ENCODE measurements at regions not wholly inside any gene's neighbourhood (a gene's known extent, or its start where the extent isn't known, plus 50 kb on each side); places are given as distances from the start of the nearest gene placed in this dataset.

GRCh38 chr2:43099797-43100196 is 126.6 kb downstream of the ZFP36L2 start:
- no peak overlapping the region for H3K27ac ChIP-seq (replicated peaks)
- no peak overlapping the region for H3K4me3 ChIP-seq (replicated peaks; ENCODE audit: insufficient read depth, low read length)
- no peaks in the 10 kb centered on the region for H3K27me3 ChIP-seq (ENCODE audit: insufficient read depth, poor library complexity, severe bottlenecking)
- no peak for TF ChIP-seq CTCF (IDR thresholded peaks at IDR 0.05; ENCODE audit: insufficient read depth, low read length)
- no peak for TF ChIP-seq SPI1 (IDR thresholded peaks at IDR 0.05; ENCODE audit: borderline replicate concordance, low read depth)
- TF ChIP-seq POLR2AphosphoS5 (IDR thresholded peaks at IDR 0.05; ENCODE audit: low read depth): no peak
- TF ChIP-seq REST (IDR thresholded peaks at IDR 0.05; ENCODE audit: insufficient replicate concordance, low read depth): no peak
- TF ChIP-seq GABPA (IDR thresholded peaks at IDR 0.05; ENCODE audit: low read depth): no peak
- no peak for DNase-seq (ENCODE audit: low read depth in 1 of 2, low spot score in 1 of 2)

- H3K27ac ChIP-seq (replicated peaks): peak overlapping the region; percentile 28; the same call in 1 of the 2 replicates
- TF ChIP-seq GABPA (IDR thresholded peaks at IDR 0.05; ENCODE audit: low read depth) (no peak), POLR2AphosphoS5 (IDR thresholded peaks at IDR 0.05; ENCODE audit: low read depth) (no peak), SPI1 (IDR thresholded peaks at IDR 0.05; ENCODE audit: borderline replicate concordance, low read depth) (no peak), REST (IDR thresholded peaks at IDR 0.05; ENCODE audit: insufficient replicate concordance, low read depth) (no peak), CTCF (IDR thresholded peaks at IDR 0.05; ENCODE audit: insufficient read depth, low read length) (no peak)
- DNase-seq (ENCODE audit: low read depth in 1 of 2, low spot score in 1 of 2): no peak
Measured at GRCh38 chr2:43098539-43098938, 127.9 kb downstream of the ZFP36L2 start.

GRCh38 chr2:43097644-43098408 is 128.6 kb downstream of the ZFP36L2 start:
- TF ChIP-seq POLR2AphosphoS5 (IDR thresholded peaks at IDR 0.05; ENCODE audit: low read depth): no peak
- TF ChIP-seq GABPA (IDR thresholded peaks at IDR 0.05; ENCODE audit: low read depth): no peak
- no peak for TF ChIP-seq REST (IDR thresholded peaks at IDR 0.05; ENCODE audit: insufficient replicate concordance, low read depth)
- no peak for TF ChIP-seq CTCF (IDR thresholded peaks at IDR 0.05; ENCODE audit: insufficient read depth, low read length)
- peak; percentile 72; the same call in 1 of the 2 replicates for TF ChIP-seq SPI1 (IDR thresholded peaks at IDR 0.05; ENCODE audit: borderline replicate concordance, low read depth)
- peak; percentile 49 to 85 for DNase-seq (ENCODE audit: low read depth in 1 of 2, low spot score in 1 of 2)
- Histone ChIP-seq H3K4me3 (replicated peaks; ENCODE audit: insufficient read depth, low read length) (no peak overlapping the region), H3K27ac (replicated peaks) (peak overlapping the region; percentile 28), H3K27me3 (ENCODE audit: insufficient read depth, poor library complexity, severe bottlenecking) (no peaks in the 10 kb centered on the region)

More at GRCh38 chr2:43098539-43098938, 127.9 kb downstream of the ZFP36L2 start:
- Histone ChIP-seq H3K27me3 (ENCODE audit: insufficient read depth, poor library complexity, severe bottlenecking) (no peaks in the 10 kb centered on the region), H3K4me3 (replicated peaks; ENCODE audit: insufficient read depth, low read length) (no peak overlapping the region)
